Erythroblast (primary cell): ENCODE measurements at regions not wholly inside any gene's neighbourhood (a gene's known extent, or its start where the extent isn't known, plus 50 kb on each side); places are given as distances from the start of the nearest gene placed in this dataset.

ENCODE experiments used
- GATA1 ChIP-seq: IDR thresholded peaks from 2 replicates; pipeline ENCODE4 v1.6.1; 2011; ENCODE audit warnings: low read depth, mild to moderate bottlenecking, control low read depth, low read length, moderate library complexity
- POLR2A ChIP-seq: IDR thresholded peaks from 2 replicates; pipeline ENCODE4 v1.6.1; 2011; ENCODE audit warnings: mild to moderate bottlenecking, low read length

- TF ChIP-seq POLR2A: no peak
- no peak for TF ChIP-seq GATA1
These were observed 114.7 kb downstream of the SEC23IP start for GRCh38 chr10:120007261-120007660.
